PC-9 (cell line): ENCODE measurements at regions not wholly inside any gene's neighbourhood (a gene's known extent, or its start where the extent isn't known, plus 50 kb on each side); places are given as distances from the start of the nearest gene placed in this dataset.

ENCODE experiments used
- BruUV-seq: library from RNA; stranded (reverse); fragments of 400-500 nt; replicated peaks from 2 replicates; lab custom pipeline; 2021; lab: Mats Ljungman, UMichigan
- CTCF ChIA-PET: fragments of 300-600 bp; sonication (Branson Sonifier 250); formaldehyde crosslinking; loops from one replicate; lab custom pipeline; 2022; ENCODE audit warnings: antibody characterized with exemption; lab: Charles Lee
- POLR2A ChIA-PET: fragments of 300-600 bp; sonication (Branson Sonifier 250); formaldehyde crosslinking; loops from one replicate; lab custom pipeline; 2022; ENCODE audit warnings: antibody characterized with exemption; ENCODE audit not compliant: unreplicated experiment; lab: Charles Lee
- DNase-seq, 2 experiments: peaks; one replicate each; pipeline versions ENCODE4 v3.0.0 to v3.0.0-alpha.2; 2015 to 2022; ENCODE audit warnings: mixed read lengths in 1 of 2
- H2AFZ ChIP-seq: fragments of 200-600 bp; sonication (generic); 2 replicates; pipeline ENCODE4 v1.8.1; 2017; ENCODE audit warnings: antibody characterized with exemption
- H3F3A ChIP-seq: fragments of 200-600 bp; sonication (generic); 2 replicates; pipeline ENCODE4 v1.8.1; 2017; ENCODE audit warnings: antibody characterized with exemption, mild to moderate bottlenecking, low read depth; ENCODE audit not compliant: insufficient read depth
- H3K27ac ChIP-seq: fragments of 200-600 bp; sonication (generic); 2 replicates; pipeline ENCODE4 v1.6.1; 2016; ENCODE audit warnings: mixed run types
- H3K27me3 ChIP-seq: fragments of 200-600 bp; sonication (generic); 2 replicates; pipeline ENCODE4 v1.6.1; 2016; ENCODE audit warnings: low read depth, mixed run types; ENCODE audit not compliant: insufficient read depth
- H3K36me3 ChIP-seq: fragments of 200-600 bp; sonication (generic); 2 replicates; pipeline ENCODE4 v1.6.1; 2016; ENCODE audit warnings: low read depth, mixed run types
- H3K4me1 ChIP-seq: fragments of 200-600 bp; sonication (generic); replicated peaks from 2 replicates; pipeline ENCODE4 v1.6.1; 2016; ENCODE audit warnings: mixed run types; ENCODE audit not compliant: insufficient read depth
- H3K4me2 ChIP-seq: fragments of 200-600 bp; sonication (generic); 2 replicates; pipeline ENCODE4 v1.6.1; 2017; ENCODE audit warnings: mixed run types
- H3K4me3 ChIP-seq: fragments of 200-600 bp; sonication (generic); 2 replicates; pipeline ENCODE4 v1.6.1; 2016; ENCODE audit warnings: mixed run types
- H3K79me2 ChIP-seq: fragments of 200-600 bp; sonication (generic); 2 replicates; pipeline ENCODE4 v1.6.1; 2017; ENCODE audit warnings: low read depth, mixed run types
- H3K9me2 ChIP-seq: fragments of 200-600 bp; sonication (generic); 2 replicates; pipeline ENCODE4 v1.8.1; 2017; ENCODE audit warnings: mild to moderate bottlenecking; ENCODE audit not compliant: insufficient read depth
- H3K9me3 ChIP-seq: fragments of 200-600 bp; sonication (generic); 2 replicates; pipeline ENCODE4 v1.8.1; 2016; ENCODE audit warnings: low read depth; ENCODE audit not compliant: insufficient read depth
- H4K20me1 ChIP-seq: fragments of 200-600 bp; sonication (generic); 2 replicates; pipeline ENCODE4 v1.8.1; 2017; ENCODE audit not compliant: insufficient read depth
- CTCF ChIP-seq: fragments of 200-600 bp; sonication (generic); conservative IDR thresholded peaks from 2 replicates; pipeline ENCODE4 v1.6.1; 2017; ENCODE audit warnings: mixed run types, antibody characterized with exemption, mild to moderate bottlenecking, moderate library complexity
- EZH2 ChIP-seq: fragments of 200-600 bp; sonication (generic); IDR thresholded peaks from 2 replicates; pipeline ENCODE4 v1.8.0; 2017; ENCODE audit warnings: antibody characterized with exemption, low read depth
- intact Hi-C: fragments of 100-400 bp; cut with micrococcal nuclease; formaldehyde crosslinking; loops from one replicate; pipeline ENCODE4 v1.10.0; 2022; ENCODE audit not compliant: unreplicated experiment

GRCh38 chr13:74669149-74669548, 534.9 kb upstream of the KLF12 start:
- Histone ChIP-seq H3K9me2 (no peaks in the 10 kb centered on the region), H3K27me3 (no peaks in the 10 kb centered on the region), H3F3A (no peaks in the 10 kb centered on the region), H3K27ac (no peak overlapping the region), H3K4me1 (no peaks in the 10 kb centered on the region), H3K9me3 (no peaks in the 10 kb centered on the region), H3K4me3 (no peak overlapping the region), H4K20me1 (no peaks in the 10 kb centered on the region), H3K4me2 (no peak overlapping the region), H2AFZ (no peak overlapping the region), H3K79me2 (no peaks in the 10 kb centered on the region), H3K36me3 (no peaks in the 10 kb centered on the region)
- no TSS peak for BruUV-seq
- TF ChIP-seq CTCF (no peak), EZH2 (no peak)
- ChIA-PET POLR2A (no interaction called here), CTCF (no interaction called here)
- intact Hi-C loops, result no loop called here
- no peak for DNase-seq

DNA sequence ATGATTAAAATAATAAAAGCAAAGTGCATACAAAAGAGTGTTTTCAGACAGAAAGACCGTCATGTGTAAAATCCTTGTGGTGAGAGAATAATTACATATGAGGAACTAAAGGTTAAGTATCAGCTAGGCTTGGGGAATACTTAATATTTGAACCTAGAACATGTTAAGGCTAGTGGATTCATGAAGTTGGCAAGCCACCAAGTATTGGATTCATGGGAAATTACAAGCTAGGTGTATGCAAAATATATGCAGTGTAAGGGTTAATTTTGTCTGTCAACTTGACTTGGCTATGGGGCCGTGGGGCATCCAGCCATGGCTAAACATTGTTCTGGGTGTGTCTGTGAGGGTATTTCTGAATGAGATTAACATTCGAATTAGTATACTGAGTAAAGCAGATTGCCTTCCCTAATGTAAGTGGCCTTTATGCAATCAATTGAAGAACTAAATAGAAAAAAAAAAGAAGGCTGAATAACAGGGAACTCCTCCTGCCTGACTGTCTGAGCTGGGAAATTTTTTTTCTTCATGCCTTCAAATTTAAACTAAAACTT, 533.5 kb upstream of the KLF12 start:
- no peak for DNase-seq
- ChIA-PET POLR2A (no interaction called here), CTCF (no interaction called here)
- Histone ChIP-seq H3K27me3 (no peaks in the 10 kb centered on the region), H2AFZ (no peak overlapping the region), H3K36me3 (no peaks in the 10 kb centered on the region), H3K9me2 (no peaks in the 10 kb centered on the region), H3K9me3 (no peaks in the 10 kb centered on the region), H3K79me2 (no peaks in the 10 kb centered on the region), H3K4me1 (no peaks in the 10 kb centered on the region), H3F3A (no peaks in the 10 kb centered on the region), H3K4me3 (no peak overlapping the region), H3K4me2 (no peak overlapping the region), H3K27ac (no peak overlapping the region), H4K20me1 (no peaks in the 10 kb centered on the region)
- no TSS peak for BruUV-seq
- intact Hi-C loops, result no loop called here
- TF ChIP-seq CTCF (no peak), EZH2 (no peak)

DNA sequence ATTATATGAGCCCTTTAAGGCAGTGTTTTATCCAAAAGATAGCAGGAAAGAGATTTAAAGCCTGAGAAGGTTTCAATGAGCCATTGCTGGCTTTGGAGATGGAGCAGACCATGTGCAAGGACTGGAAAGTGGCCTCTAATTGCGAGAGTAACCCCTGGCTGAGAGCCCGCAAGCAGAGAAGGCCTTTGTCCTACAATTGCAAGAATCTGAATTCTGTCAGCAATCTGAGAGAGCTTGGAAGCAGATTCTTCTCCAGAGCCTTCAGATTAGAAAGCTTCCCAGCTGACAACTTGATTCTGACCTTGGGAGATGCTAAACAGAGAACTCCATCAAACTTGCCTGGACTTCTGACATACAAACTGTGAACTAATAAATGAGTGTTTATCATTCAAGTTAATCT, 528.7 kb upstream of the KLF12 start:
- no peaks in the 10 kb centered on the region for H3F3A ChIP-seq
- H3K79me2 ChIP-seq, result no peaks in the 10 kb centered on the region
- no peak for DNase-seq
- no TSS peak for BruUV-seq
- H3K4me3 ChIP-seq, result no peak overlapping the region
- H3K4me1 ChIP-seq, result no peaks in the 10 kb centered on the region
- TF ChIP-seq CTCF (no peak), EZH2 (no peak)
- no peak overlapping the region for H2AFZ ChIP-seq
- H3K9me3 ChIP-seq, result no peaks in the 10 kb centered on the region
- H3K27me3 ChIP-seq, result no peaks in the 10 kb centered on the region
- POLR2A ChIA-PET, result no interaction called here
- intact Hi-C loops, result no loop called here
- H3K9me2 ChIP-seq, result no peaks in the 10 kb centered on the region
- H3K27ac ChIP-seq, result no peak overlapping the region
- H3K4me2 ChIP-seq, result no peak overlapping the region
- H3K36me3 ChIP-seq, result no peaks in the 10 kb centered on the region
- CTCF ChIA-PET, result no interaction called here
- no peaks in the 10 kb centered on the region for H4K20me1 ChIP-seq
